GM12878 (cell line): ENCODE measurements at regions not wholly inside any gene's neighbourhood (a gene's known extent, or its start where the extent isn't known, plus 50 kb on each side); places are given as distances from the start of the nearest gene placed in this dataset.

Experiments used
- ATAC-seq: fragments of 200-7000 bp; cut with Tn5 transposase; 3 replicates; pipeline ENCODE4 v1.9.1; 2020; ENCODE audit warnings: mild to moderate bottlenecking, moderate library complexity
- BruUV-seq: library from RNA; stranded (reverse); fragments of 400-500 nt; replicated peaks from 2 replicates; lab custom pipeline; 2021; lab: Mats Ljungman, UMichigan
- CTCF ChIA-PET: fragments of 300-600 bp; sonication (Branson Sonifier 250); formaldehyde crosslinking; extraction: SDS; loops from one replicate; lab custom pipeline; 2021; ENCODE audit warnings: inconsistent platforms; lab: Yijun Ruan, JAX
- POLR2A ChIA-PET: fragments of 350-600 bp; formaldehyde crosslinking; extraction: SDS; loops from one replicate; lab custom pipeline; 2021; ENCODE audit warnings: inconsistent platforms; lab: Charles Lee
- RAD21 ChIA-PET: fragments of 300-600 bp; sonication (Branson Sonifier 250); formaldehyde crosslinking; loops from one replicate; lab custom pipeline; 2023; ENCODE audit warnings: antibody characterized with exemption; ENCODE audit not compliant: unreplicated experiment; lab: Charles Lee
- SMC1A ChIA-PET: fragments of 300-600 bp; sonication (Branson Sonifier 250); formaldehyde crosslinking; loops from one replicate; lab custom pipeline; 2023; ENCODE audit not compliant: unreplicated experiment, uncharacterized antibody; lab: Charles Lee
- DNase-seq: peaks from one replicate; pipeline ENCODE4 v3.0.0-alpha.2; 2011; ENCODE audit warnings: low read depth, low spot score
- FAIRE-seq: peaks from 3 replicates; lab custom pipeline; 2011; peaks lifted over from hg19 to GRCh38; lab: Jason Lieb, UNC
- H2AFZ ChIP-seq: 2 replicates; pipeline ENCODE4 v1.6.0; 2011; ENCODE audit warnings: low read depth, low read length, control low read depth; ENCODE audit not compliant: control insufficient read depth
- H3K27ac ChIP-seq: 2 replicates; pipeline ENCODE4 v1.5.1; 2011; ENCODE audit warnings: control low read depth; ENCODE audit not compliant: control insufficient read depth, insufficient read depth
- H3K27me3 ChIP-seq, 2 experiments: replicated peaks in 1 of 2; 2 replicates each; pipeline versions ENCODE4 v1.6.0 to v1.6.1; 2011; ENCODE audit warnings: low read length in 1 of 2; ENCODE audit not compliant: control insufficient read depth in 2 of 2, insufficient read depth in 2 of 2
- H3K36me3 ChIP-seq, 2 experiments: 2 replicates each; pipeline ENCODE4 v1.5.1; 2011; ENCODE audit warnings: low read length in 1 of 2; ENCODE audit not compliant: control insufficient read depth in 2 of 2, insufficient read depth in 2 of 2
- H3K4me1 ChIP-seq: 2 replicates; pipeline ENCODE4 v1.6.1; 2011; ENCODE audit warnings: mild to moderate bottlenecking, low read length, moderate library complexity, mixed read lengths; ENCODE audit not compliant: control insufficient read depth, insufficient read depth
- H3K4me2 ChIP-seq: 2 replicates; pipeline ENCODE4 v1.6.0; 2011; ENCODE audit warnings: control low read depth; ENCODE audit not compliant: control insufficient read depth, insufficient read depth
- H3K4me3 ChIP-seq: fragments of 200-600 bp; sonication (generic); 2 replicates; pipeline ENCODE4 v1.5.1; 2016
- H3K79me2 ChIP-seq: 2 replicates; pipeline ENCODE4 v1.6.0; 2011; ENCODE audit warnings: low read length; ENCODE audit not compliant: control insufficient read depth, insufficient read depth
- H3K9ac ChIP-seq: 2 replicates; pipeline ENCODE4 v1.8.0; 2011; ENCODE audit warnings: low read length, control low read depth, mixed read lengths; ENCODE audit not compliant: control insufficient read depth, insufficient read depth
- H3K9me3 ChIP-seq: replicated peaks from 3 replicates; pipeline ENCODE4 v1.5.1; 2011; ENCODE audit warnings: mild to moderate bottlenecking, low read length; ENCODE audit not compliant: control insufficient read depth, insufficient read depth
- H4K20me1 ChIP-seq: 2 replicates; pipeline ENCODE4 v1.6.0; 2011; ENCODE audit not compliant: control insufficient read depth, insufficient read depth
- ASH2L ChIP-seq: fragments of 300-600, 200-600 bp; sonication (generic); IDR thresholded peaks from 2 replicates; pipeline ENCODE4 v1.6.1; 2017; ENCODE audit warnings: low read depth, mild to moderate bottlenecking, borderline replicate concordance
- CBX5 ChIP-seq: sonication (generic); IDR thresholded peaks from 2 replicates; pipeline ENCODE4 v1.6.1; 2016; ENCODE audit warnings: low read depth, moderate library complexity, mild to moderate bottlenecking, inconsistent platforms
- NRF1 ChIP-seq: conservative IDR thresholded peaks from 2 replicates; pipeline ENCODE4 v1.6.1; 2011; ENCODE audit warnings: mild to moderate bottlenecking, low read depth, low read length, improper control_type of control experiment
- STAT1 ChIP-seq: fragments of 450-650 bp; conservative IDR thresholded peaks from 2 replicates; pipeline ENCODE4 v1.6.1; 2014; ENCODE audit warnings: antibody characterized with exemption, mild to moderate bottlenecking
- USF1 ChIP-seq: IDR thresholded peaks from 2 replicates; pipeline ENCODE4 v1.6.1; 2011; ENCODE audit warnings: borderline replicate concordance, low read depth, mild to moderate bottlenecking, moderate library complexity, mixed read lengths, low read length; ENCODE audit not compliant: insufficient read depth; ENCODE audit errors: extremely low read length
- WRNIP1 ChIP-seq: IDR thresholded peaks from 2 replicates; pipeline ENCODE4 v1.6.1; 2011; ENCODE audit warnings: low read depth, low read length, improper control_type of control experiment, borderline replicate concordance
- YBX1 ChIP-seq: fragments of 450-650 bp; IDR thresholded peaks from 2 replicates; pipeline ENCODE4 v1.6.1; 2016; ENCODE audit warnings: antibody characterized with exemption
- ZBTB11 ChIP-seq: fragments of 450-650 bp; formaldehyde crosslinking; IDR thresholded peaks from 2 replicates; pipeline ENCODE4 v1.5.0; 2022; ENCODE audit warnings: mild to moderate bottlenecking, missing genetic modification characterization
- ZBTB40 ChIP-seq: fragments of 450-650 bp; IDR thresholded peaks from 2 replicates; pipeline ENCODE4 v1.6.1; 2016; ENCODE audit warnings: mild to moderate bottlenecking, moderate library complexity, borderline replicate concordance
- WGBS: methylation state at CpG from one replicate; pipeline ENCODE4 v1.1.6; 2016; ENCODE audit warnings: low lambda C conversion rate; ENCODE audit not compliant: insufficient replicate concordance, insufficient coverage; ENCODE audit errors: missing lambda C conversion rate; 5-methylcytosine and 5-hydroxymethylcytosine counted together
- in situ Hi-C: fragments of 300-500 bp; cut with MboI; formaldehyde crosslinking; loops from 9 replicates; pipeline ENCODE4 v1.14.3; 2018; ENCODE audit warnings: mixed read lengths
- intact Hi-C: fragments of 100-400 bp; cut with micrococcal nuclease; formaldehyde crosslinking; loops from one replicate; pipeline ENCODE4 v1.14.2; 2022; ENCODE audit not compliant: unreplicated experiment
- TF ChIP-seq, protein P1 (sequence below): IDR thresholded peaks from 2 replicates; pipeline ENCODE4 v1.6.1; 2012; ENCODE audit warnings: low read depth, low read length, improper control_type of control experiment

GRCh38 chr3:53994986-53995603 is 103.4 kb upstream of the SELENOK start (continued):
- TF ChIP-seq ZBTB11 (CRISPR knock-in tag) (no peak), YBX1 (no peak), CBX5 (no peak)

GRCh38 chr3:53991240-53991639 is 99.6 kb upstream of the SELENOK start:
- Histone ChIP-seq H3K9me3 (no peaks in the 10 kb centered on the region), H2AFZ (no peak overlapping the region), H3K4me1 (no peaks in the 10 kb centered on the region), H4K20me1 (no peaks in the 10 kb centered on the region), H3K4me2 (no peak overlapping the region), H3K79me2 (no peaks in the 10 kb centered on the region), H3K36me3 (no peaks in the 10 kb centered on the region), H3K4me3 (no peak overlapping the region), H3K27ac (no peak overlapping the region), H3K27me3 (no peaks in the 10 kb centered on the region), H3K9ac (no peak overlapping the region)
- SMC1A ChIA-PET, result interaction anchor here (1.6 kb wide), 1 partner anchor 10 kb away, joined by 3 read pairs; no protein-coding TSS in a partner anchor
- FAIRE-seq (no peak), ATAC-seq (no peak), DNase-seq (no peak)
- in situ Hi-C loops, result no loop called here
- CTCF ChIA-PET, result interaction anchor here (1.5 kb wide), 1 partner anchor 9 kb away, joined by 5 read pairs; no protein-coding TSS in a partner anchor
- 7% methylated on average over 2 of the region's 2 CpGs for whole genome bisulfite sequencing
- intact Hi-C loops, result no loop called here
- BruUV-seq, result no TSS peak
- POLR2A ChIA-PET, result no interaction called here
- RAD21 ChIA-PET, result no interaction called here
- TF ChIP-seq, protein P1, sequence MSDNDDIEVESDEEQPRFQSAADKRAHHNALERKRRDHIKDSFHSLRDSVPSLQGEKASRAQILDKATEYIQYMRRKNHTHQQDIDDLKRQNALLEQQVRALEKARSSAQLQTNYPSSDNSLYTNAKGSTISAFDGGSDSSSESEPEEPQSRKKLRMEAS, result no peak
- TF ChIP-seq USF1 (no peak), WRNIP1 (no peak), ASH2L (no peak), STAT1 (no peak), NRF1 (no peak), ZBTB40 (no peak)
